Thyroid gland (tissue), 4 donors: ENCODE measurements at regions not wholly inside any gene's neighbourhood (a gene's known extent, or its start where the extent isn't known, plus 50 kb on each side); places are given as distances from the start of the nearest gene placed in this dataset.

Experiments used
- CTCF ChIP-seq, 6 experiments: fragments of 200-600 bp in 3 of 6; fragments of 450-650 bp in 3 of 6; sonication (generic) in 3 of 6; IDR thresholded peaks; one replicate each; pipeline ENCODE4 v1.5.1; 2016 to 2019; ENCODE audit warnings: antibody characterized with exemption in 6 of 6, mild to moderate bottlenecking in 2 of 6, inconsistent platforms in 1 of 6, moderate library complexity in 1 of 6
- POLR2A ChIP-seq, 2 donors: fragments of 450-650 bp; IDR thresholded peaks; one replicate each; pipeline ENCODE4 v1.6.1; 2017; ENCODE audit warnings: antibody characterized with exemption in 2 of 2, mild to moderate bottlenecking in 2 of 2, moderate library complexity in 1 of 2

- TF ChIP-seq CTCF (IDR thresholded peaks at IDR 0.05): no peak
- TF ChIP-seq POLR2A (IDR thresholded peaks at IDR 0.05): no peak
These were observed 1706.6 kb downstream of the MRPL39 start for GRCh38 chr21:23900727-23901126.
